Fibroblast of villous mesenchyme (primary cell): ENCODE measurements at regions not wholly inside any gene's neighbourhood (a gene's known extent, or its start where the extent isn't known, plus 50 kb on each side); places are given as distances from the start of the nearest gene placed in this dataset.

Experiments used
- DNase-seq: peaks from one replicate; pipeline ENCODE4 v3.0.0-alpha.2; 2010; ENCODE audit warnings: low read depth
- H3K4me3 ChIP-seq: 2 replicates; pipeline ENCODE4 v1.5.1; 2011; ENCODE audit warnings: low read depth, mild to moderate bottlenecking, low read length
- TF ChIP-seq, protein P1 (sequence below): IDR thresholded peaks from 2 replicates; pipeline ENCODE4 v1.5.1; 2012; ENCODE audit warnings: low read depth, mild to moderate bottlenecking, low read length; ENCODE audit not compliant: insufficient read depth

DNA sequence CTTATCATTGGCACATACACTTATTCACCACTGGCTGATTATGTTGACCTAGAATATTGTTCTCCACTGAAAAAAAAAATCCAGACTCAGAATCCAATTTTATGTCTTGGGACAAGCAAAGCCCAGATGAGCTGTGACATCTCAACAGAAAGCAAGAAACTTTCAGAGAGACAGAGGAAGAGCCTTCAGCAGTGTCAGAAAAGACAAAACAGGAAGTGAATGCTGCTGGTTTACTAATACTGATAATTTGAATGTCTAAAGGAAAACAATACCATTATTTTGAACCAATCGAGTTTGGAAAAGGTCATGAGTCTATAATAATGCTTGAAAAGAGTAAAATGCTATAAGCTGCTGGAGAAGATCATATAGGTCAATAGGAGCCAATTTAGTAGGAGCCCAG, 179.8 kb upstream of the RIMS1 start:
- H3K4me3 ChIP-seq, result no peak overlapping the region
- TF ChIP-seq, protein P1, sequence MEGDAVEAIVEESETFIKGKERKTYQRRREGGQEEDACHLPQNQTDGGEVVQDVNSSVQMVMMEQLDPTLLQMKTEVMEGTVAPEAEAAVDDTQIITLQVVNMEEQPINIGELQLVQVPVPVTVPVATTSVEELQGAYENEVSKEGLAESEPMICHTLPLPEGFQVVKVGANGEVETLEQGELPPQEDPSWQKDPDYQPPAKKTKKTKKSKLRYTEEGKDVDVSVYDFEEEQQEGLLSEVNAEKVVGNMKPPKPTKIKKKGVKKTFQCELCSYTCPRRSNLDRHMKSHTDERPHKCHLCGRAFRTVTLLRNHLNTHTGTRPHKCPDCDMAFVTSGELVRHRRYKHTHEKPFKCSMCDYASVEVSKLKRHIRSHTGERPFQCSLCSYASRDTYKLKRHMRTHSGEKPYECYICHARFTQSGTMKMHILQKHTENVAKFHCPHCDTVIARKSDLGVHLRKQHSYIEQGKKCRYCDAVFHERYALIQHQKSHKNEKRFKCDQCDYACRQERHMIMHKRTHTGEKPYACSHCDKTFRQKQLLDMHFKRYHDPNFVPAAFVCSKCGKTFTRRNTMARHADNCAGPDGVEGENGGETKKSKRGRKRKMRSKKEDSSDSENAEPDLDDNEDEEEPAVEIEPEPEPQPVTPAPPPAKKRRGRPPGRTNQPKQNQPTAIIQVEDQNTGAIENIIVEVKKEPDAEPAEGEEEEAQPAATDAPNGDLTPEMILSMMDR, result no peak
- no peak for DNase-seq

DNA sequence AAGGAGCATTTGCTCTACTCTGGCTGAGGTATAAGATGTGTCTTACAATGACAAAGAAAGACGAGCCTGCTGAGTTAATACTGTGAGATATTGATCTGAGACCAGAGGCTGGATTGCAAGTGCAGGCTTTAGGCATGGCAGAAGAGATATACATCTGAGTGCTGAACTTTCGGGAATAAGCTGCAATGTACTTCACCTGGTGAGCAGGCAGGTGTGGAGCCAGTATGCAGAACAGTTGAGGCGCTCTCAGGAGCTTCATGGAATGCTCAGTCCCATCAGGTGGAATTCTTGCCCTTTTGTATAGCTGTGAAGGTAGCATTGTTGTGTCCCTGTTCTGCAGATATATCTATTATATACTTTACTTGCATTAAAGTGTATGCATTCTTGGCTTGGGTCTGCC, 179.3 kb upstream of the RIMS1 start:
- DNase-seq, result no peak
- no peak overlapping the region for H3K4me3 ChIP-seq
- TF ChIP-seq, protein P1, result no peak

GRCh38 chr6:71720705-71721104, 165.6 kb upstream of the RIMS1 start:
- H3K4me3 ChIP-seq, result no peak overlapping the region
- TF ChIP-seq, protein P1, result no peak
- no peak for DNase-seq

DNA sequence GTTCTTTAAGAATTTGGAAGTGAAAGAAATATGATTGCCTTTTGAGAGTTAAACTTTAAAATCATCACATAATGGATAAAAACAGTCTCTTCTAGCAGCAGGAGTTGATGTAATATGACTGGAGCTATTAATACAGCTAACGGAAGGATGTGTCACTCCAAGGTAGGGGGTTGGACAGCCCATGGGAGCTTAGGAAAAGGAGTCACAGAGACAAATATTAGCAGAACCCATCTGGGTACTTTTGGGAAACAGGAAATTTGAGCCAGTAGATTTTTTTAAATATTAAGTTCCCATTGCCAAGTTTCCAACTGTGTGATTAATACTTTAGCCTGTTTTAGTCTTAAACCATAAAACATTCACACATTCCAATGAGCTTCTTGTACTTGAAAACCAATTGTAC, 164.7 kb upstream of the RIMS1 start:
- DNase-seq, result no peak
- H3K4me3 ChIP-seq, result no peak overlapping the region
- TF ChIP-seq, protein P1, result no peak

DNA sequence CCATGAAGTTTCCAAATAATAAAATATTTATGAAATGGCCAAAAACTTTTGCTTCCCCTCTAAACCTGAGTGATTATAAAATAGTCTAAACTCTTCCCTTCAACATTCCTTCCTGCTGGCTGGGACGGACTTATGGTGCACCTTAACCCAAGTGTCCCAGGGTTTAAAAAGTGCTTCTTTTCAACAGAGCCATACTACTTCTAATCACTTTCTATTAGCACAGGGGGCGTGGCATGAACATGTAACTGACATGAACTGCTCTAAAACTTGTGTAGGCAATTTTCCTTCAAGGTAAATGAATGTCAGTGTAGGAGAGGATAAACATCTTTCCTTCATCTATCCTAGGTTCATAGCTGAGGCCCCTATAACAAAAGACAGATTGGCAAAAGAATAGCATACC, 163.6 kb upstream of the RIMS1 start:
- TF ChIP-seq, protein P1, result no peak
- H3K4me3 ChIP-seq, result no peak overlapping the region
- no peak for DNase-seq

DNA sequence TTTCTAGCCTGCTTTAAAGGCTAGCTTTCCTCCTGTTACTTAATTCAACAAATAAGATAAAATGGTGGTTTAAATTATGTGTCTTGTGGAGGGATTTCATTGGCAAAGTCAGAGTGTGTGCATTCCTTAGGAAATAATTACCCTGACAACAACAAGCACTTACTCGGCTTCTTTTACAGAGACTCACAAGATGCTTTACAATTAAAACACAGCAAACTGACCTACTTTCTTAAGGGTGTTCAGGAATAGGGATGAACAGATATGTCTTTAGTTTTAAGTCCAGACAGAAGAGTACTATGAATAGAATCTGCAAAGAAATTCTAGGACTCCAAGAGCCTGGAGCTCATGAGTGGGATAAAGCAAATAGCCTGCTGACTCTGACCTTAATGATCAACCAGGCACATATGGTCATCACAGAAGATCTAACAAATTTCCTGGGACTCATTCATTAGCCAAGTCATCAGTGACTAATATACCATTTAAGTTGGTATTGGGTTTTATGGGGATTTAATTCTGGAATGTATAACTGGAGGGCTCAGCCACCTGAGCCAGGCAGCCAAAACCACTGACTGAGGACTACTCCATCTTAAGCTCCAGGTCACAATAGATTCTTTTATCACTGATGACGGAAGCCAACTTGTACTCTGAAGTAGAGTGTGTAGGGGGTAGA, 161.8 kb upstream of the RIMS1 start:
- TF ChIP-seq, protein P1, result no peak

DNA sequence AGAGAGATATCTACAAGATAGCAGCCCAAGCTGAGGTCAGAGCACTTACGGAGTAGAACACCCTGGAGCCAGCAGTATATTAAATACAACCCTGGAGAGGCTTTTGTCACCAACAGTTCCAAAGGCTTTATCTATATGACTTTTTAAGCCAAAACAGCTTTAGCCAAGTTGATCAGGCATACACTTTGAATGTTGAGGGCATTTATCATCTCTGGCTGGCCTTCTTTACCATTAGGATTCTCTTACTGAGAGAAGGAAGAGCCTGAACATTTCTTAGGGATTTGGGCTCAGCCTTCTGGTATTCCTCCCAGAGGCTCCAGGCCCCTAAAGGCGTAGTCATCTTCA, 161.3 kb upstream of the RIMS1 start:
- no peak for DNase-seq
- TF ChIP-seq, protein P1, result no peak

More for the DNA sequence above, 161.8 kb upstream of the RIMS1 start:
- no peak overlapping the region for H3K4me3 ChIP-seq
- DNase-seq, result no peak

More for the DNA sequence above, 161.3 kb upstream of the RIMS1 start:
- H3K4me3 ChIP-seq, result no peak overlapping the region
